ENCODE measurements at regions not wholly inside any gene's neighbourhood (a gene's known extent, or its start where the extent isn't known, plus 50 kb on each side); places are given as distances from the start of the nearest gene placed in this dataset.

DNA sequence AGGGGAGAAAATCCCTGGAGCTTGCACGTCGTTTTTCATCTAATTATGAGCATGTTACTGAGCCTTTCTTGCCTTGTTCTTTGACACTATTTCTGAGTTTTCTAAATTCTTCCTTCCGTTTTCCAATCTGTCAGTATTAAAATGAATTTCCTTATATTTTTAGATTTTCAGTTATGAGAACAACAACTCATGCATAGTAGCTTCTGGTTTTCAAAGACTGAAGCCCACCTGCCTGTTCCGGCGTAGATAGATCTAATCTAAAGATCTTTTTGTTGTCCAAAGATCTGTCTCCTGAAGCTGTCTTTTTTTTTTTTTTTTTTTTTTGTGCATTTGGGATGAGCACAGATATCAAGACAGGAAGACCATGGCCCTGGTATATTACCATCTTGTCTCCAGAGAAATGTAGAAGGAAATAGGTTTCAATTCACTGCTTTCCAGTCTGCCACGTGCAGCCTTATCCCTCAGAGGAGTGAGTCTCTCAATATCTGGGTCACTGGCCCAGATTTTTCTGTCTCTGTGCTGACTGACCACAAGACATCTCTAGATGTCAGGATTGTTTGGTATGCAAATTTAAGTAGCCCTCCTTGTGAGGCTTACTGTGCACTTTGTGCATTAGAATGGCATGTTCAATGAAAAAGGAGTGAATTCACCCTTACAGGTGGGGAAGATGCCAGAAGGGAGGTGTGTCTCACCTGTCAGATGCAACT lies 222.3 kb upstream of the TMC3 start:
- DNase-seq (ENCODE audit: low spot score) = no peak

DNA sequence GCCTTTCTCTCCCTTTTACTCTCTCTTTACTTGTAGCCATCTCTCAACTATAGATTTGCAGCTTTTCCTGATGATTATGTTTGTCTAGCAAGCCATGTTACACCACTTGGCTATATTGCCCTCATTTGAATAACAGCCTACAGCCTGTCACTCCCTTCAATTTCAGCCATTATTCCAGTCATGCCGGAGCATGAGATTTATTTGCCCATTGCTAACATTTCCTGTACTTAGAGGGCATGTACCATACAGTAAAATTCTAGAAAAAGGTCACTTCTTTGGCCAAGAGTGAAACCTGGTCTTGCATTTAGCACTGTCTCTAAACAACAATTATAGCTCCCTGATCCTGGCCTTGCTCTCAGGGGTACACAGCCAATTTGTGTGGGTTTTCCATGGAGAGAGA lies 221.7 kb upstream of the TMC3 start:
- DNase-seq (ENCODE audit: low spot score) = no peak

DNA sequence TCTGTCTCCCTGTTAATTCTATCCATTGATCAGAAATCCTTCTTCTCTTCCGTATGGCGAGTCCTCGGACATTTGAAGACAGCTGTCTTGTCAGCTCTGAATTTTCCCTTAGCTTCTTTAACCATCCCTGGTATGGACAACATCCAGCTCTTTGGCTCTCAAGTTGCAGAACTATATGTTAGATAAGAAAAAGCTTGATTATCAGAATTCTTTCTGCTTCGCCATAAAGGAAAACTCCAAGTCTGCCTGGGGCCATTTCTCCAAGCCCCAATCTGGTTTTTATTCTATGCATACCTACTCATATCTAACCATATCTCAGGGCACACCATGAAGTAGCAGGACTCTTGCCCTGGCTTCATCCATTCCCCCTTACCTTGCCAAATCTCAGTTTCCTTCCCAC lies 215.7 kb upstream of the TMC3 start:
- no peak for DNase-seq (ENCODE audit: low spot score)

DNA sequence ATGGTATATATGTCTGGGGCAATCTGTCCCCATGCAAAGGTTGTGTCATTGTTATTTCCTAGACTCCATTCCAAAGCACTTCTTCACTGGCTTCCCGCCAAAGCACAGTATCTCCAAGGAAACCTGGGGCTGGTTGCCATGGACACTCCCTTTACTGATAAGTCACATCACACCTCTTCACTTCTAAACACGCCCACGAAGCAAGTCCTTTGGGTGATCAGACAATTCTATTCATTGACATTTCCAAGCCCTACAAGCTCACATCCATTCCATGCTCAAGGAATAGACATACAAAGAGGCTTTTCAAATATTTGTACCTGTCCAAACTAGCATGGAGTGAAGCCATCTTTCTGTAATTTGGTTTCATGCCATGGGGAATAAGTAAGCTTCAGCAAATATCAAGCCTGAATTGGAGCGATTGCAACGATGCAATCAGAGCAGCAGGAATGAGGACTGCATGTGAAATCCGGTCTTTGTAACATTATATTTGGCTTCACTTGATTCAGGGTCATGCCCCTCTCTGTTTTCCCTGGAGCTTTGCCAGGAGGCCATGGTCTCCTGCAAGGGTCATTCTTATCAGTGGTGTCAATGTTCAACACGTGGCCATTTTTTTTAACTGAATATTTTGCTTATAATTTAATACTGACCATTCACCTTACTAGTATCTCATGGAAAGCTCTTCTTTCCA lies 201.6 kb upstream of the TMC3 start:
- no peak for DNase-seq (ENCODE audit: low spot score)

DNA sequence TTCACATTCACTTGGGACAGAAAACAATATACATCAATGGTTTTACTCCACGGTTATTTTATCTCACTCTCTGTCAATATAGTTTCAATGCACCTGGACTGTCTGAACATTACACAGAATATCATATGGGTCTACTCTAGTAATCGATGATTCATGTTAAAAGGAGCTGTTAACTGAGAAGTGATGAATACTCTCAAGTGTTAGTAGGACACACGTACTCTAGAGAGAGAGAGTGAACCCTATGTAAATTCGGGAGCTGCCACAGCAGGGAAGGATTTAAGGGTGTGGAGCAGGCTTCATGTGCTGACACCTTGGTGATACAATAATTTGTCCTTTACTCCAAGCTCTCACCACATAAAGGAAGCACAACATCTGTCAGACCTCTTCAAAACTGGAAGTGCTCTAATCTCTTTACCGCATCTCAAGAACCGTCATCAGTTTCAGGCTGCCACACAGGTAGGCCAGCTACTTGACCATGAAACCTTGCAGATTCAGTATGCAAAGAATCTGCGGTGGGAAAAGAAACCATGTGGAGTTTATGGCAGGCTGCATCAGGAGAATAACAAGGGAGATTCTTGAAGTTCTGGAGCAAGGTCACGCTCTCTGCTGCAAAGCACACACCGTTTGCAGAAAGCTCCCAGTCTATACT lies 199.2 kb upstream of the TMC3 start:
- DNase-seq (ENCODE audit: low spot score) = no peak

DNA sequence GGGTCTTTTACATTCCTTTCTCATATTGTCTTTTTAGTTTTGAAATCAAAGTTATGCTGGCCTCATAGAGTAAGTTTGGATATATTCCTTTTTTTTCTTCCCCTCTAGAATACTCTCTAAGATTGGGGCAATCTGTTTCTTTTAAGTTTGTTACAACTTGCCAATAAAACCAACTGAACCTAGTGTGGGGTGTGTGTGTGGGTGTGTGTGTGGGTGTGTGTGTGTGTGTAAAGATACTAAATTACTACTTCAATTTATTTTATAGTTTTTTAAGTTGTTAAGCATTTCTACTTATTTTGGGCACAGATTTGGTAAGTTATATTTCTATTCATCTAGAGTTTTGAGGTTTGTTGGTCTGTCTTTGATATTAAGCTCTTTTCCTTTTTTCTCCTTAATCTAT lies 198.2 kb upstream of the TMC3 start:
- DNase-seq (ENCODE audit: low spot score) = no peak

DNA sequence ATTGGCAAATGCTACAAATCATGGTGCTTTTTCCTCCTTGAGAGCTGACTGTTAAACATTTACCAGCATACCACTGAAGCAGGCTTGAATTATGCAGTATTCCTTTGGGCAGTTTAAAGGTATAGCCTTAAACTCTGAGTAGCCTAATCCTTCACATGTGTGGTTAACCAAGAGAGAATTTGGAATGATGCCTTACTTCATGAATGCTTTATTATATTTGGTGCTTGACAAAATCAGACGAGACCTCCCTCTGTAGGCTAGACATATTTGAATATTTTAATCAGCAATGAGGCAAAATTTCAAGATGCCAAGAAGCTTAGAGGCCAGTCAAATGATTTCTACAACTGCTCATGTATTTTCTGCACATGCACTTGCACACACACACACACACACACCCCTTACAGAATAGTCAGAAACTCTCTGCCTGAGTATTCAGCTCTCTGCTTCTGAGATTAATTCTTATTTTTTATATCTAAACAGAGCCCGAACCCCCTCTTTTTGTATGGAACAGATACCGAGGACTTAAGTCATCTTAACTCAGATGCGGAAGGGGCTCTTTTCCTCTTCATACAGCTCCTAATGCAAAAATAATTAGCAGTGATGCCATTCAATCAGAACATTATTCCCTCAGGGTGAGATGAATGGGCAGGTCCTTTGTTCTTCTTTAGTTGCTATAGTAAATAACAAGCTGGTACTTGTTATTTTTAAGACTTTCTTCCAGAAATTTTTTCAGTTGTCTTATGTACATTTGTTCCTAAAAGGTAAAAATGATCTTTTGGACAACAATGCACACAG lies 195.5 kb upstream of the TMC3 start:
- DNase-seq (ENCODE audit: low spot score) = no peak

DNA sequence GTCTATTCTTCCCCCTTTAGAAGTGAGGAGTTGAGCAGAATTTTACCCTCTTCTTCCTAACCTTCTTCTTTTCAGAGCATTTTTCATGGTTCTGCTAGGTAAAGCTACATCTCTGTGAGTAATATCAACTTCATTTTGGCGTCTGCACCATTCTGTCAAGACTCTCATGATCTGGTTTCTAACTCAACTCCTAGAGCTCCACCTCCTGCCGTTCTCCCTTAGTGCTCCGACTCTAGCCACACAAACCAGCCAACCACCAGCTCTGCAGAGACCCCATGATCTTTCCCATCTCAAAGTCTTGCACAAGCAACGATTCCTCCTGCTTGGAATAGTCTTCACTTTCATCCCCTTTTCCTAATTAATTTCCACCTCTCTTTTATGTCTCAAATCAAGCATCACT lies 193.9 kb upstream of the TMC3 start:
- no peak for DNase-seq (ENCODE audit: low spot score)

DNA sequence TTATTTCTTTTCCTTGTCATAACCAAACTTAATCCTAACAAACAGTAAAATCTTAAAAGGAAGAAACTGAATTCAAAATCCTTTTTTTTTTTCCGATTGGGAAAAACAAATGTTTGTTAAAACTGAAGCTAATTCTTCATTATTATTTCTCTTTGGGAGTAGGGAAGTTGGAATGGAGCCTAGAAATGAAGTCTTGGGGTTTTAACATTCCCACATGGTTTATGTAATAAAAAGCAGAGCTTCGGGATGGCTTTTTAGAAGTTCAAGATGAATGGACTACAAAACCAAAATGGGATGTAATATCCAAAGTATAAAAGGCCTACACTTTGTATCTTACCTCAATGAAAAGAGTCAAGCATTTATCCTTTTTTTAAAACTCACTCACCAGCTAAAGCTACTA lies 189.0 kb upstream of the TMC3 start:
- DNase-seq (ENCODE audit: low spot score) = no peak

DNA sequence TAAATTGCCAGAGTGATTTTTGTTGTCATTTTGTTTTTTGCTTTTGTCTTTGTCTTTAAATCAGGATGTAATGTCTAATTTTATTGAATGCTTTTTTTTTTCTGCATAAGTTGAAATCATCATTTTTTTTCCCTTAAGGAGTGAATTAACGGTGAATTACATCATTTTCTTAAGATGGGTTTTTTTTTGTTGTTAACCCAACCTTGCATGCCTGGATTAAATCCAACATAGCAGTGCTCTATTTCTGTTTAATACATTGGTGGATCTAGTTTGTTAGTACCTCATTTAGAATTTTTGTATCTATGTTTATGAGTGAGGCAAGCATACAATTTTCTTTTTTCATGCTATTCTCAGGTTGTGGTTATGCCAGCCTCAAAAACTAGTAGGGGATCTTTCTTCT lies 186.4 kb upstream of the TMC3 start:
- DNase-seq (ENCODE audit: low spot score) = no peak

DNA sequence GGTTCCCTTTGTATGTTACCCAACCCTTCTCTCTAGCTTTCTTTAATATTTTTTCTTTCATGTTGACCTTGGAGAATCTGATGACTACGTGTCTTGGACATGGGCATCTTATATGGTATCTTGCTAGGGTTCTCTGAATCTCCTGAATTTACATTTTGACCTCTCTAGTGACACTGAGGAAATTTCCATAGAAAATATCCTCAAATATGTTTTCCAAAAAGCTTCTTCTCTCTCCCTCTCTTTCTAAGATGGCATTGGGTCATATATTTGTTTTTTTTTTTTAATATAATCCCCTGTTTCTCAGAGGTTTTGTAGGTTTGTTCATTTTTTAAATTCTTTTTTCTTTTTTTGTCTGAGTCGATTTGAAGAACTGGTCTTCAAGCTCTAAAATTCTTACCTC lies 184.0 kb upstream of the TMC3 start:
- DNase-seq (ENCODE audit: low spot score) = no peak

DNA sequence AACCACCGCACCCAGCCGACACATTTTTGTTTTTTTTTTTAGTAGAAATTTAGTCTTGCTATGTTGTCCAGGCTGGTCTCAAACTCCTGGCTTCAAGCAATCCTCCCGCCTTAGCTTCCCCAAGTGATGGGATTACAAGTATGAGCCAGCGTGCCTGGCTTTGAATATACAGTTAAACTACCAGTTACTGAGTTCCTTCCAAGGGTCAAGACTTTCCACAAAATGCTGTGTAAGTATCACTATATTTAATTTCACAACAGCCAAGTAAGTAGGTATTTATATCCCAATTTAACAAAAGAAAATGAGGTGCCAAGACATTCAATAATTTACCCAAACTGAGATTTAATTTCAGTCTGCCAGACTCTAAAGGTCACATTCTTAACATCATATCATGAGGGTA lies 181.3 kb upstream of the TMC3 start:
- no peak for DNase-seq (ENCODE audit: low spot score)

DNA sequence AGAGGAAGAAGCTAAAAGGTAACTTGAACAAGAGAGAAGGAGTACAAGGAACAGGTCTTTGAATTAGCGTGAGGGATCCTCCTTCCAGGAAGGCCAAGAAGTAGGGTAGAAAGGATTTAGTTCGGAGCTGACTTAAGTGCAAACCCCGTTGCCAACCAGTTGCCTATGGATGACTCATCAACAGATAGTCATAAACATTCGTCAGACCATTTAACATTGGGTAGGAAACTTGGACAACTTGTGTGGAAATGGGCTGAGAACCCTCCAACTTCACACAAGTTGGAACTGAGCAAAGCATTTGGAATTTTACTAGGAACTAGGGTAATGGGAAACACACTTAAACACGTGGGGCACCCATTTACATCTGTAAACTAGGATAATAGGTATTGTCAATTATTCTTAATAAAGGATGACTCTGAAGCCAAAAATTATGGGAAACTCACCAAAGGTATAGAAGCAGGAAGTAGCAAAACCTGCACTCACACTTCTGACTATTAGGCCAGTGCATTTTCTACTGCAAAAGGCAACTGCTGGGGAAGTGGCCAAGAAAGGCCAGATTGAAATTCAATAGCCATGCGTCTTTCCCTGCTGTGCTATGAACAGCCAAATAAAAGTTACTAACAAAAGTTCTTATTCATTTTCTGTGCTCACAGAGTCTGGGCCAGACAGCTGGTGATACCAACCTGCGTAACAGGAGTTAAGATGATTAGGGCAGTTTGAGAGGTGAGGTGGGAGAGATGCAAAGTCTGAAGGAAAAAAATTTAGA lies 174.5 kb upstream of the TMC3 start:
- no peak for DNase-seq (ENCODE audit: low spot score)

DNA sequence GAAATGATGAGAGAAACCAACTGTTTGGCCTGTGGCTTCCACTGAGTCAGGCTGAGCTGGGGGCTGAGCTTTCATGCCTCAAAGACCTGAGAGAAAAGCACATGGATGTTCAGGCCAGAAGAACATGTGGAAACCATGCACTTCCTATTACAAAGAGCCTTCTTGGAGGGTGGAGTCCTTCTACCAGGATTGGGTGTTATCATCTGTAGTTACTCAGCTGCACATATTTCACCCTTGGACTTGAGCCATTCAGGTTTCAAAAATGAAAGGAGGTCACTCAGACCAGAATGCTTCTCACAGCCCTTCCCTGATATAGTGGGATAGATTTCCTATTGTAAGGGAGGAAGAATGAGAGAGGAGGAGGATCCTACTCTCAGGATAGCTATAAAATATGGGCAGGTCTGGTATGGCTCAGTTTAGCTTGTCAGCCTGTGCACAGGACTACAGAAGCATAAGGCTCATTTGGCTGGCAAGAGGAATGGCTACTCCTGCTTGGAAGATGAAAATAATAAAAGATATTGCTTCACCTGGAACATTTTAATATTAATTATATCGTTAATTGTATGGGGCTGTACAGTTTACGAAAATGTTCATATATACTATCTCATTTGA lies 173.6 kb upstream of the TMC3 start:
- no peak for DNase-seq (ENCODE audit: low spot score)

DNA sequence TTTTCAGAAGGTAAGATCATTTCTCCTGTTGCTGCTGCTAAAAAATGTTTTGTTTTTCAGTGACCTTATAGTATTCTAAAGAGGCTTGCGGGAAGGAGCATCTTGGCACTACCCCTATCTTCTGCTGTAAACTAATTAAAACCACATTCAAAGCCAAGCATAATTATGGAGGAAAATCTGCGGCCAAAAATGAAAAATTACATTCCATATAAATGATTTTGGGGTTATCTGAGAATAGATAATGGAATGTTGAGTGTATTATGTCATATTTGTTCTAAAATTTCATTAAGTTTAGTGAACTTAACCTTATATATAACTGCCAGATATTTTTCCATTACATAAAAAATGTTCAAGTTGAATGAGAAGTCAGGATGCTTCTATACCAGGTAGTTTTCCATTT lies 170.4 kb upstream of the TMC3 start:
- DNase-seq (ENCODE audit: low spot score) = no peak

DNA sequence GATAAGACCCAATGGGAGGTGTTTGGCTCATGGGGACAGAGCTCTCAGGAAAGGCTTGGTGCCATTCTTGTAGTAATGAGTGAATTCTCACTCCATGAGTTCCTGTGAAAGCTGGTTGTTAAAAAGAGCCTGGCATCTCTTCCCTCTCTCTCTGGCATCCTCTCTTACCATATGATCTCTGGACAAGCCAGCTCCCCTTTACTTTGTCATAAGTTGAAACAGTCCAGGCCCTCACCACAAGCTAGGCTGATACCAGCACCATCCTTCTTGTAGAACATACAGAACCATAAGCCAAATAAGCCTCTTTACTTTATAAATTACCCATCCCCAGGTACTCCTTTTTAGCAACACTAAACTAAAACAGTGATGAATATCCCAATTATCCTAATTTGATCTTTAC lies 166.9 kb upstream of the TMC3 start:
- no peak for DNase-seq (ENCODE audit: low spot score)

DNA sequence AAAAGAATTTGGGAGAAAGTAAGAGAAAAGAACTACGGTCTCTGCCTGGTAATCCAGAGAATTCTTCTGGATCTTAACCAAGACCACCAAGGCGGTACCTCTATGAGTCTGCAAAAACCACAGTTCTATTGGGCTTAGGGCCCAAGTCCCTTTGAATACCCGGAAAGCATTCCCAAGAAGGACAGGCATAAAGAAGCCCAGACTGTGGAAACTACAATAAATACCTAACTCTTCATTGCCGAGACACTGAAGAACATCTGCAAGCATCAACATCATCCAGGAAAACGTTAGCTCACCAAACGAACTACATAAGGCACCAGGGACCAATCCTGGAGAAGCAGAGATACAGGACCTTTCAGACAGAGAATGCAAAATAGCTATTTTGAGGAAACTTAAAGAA lies 162.3 kb upstream of the TMC3 start:
- no peak for DNase-seq (ENCODE audit: low spot score)

DNA sequence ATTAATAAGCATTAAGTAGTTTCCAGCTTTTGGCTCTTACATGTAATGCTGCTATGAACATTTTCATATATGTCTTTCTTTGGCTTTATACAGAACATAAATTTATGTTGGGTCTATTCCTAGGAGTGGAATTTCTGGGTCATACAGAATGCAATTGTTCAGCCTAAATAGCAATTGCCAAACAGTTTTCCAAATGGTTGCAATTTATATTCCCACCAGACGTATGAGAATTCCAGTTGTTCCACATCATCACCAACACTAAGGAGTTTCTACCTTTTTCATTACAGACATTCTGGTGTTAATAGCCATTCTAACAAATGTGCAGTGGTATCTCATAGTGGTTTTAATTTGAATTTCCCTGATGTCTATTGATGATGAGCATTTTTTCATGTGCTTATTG lies 160.1 kb upstream of the TMC3 start:
- DNase-seq (ENCODE audit: low spot score) = no peak

DNA sequence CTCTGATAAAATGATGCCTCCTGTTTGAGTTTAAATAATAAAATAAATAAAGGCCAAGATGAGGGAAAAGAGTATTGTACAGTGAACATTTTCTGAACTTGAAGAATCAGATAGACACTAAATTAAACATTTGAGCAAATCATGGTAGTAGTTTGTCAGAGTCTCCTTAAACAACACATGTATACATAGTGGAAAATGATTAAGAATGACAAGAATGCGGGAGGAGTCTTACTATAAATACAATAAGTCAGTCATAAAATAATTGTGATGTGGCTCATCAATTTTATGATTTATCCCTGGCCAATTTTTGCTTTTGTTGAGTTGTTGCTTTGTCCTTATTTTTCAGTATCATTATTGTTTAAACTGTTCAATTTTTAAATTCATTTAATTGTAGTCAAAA lies 158.0 kb upstream of the TMC3 start:
- DNase-seq (ENCODE audit: low spot score) = no peak

DNA sequence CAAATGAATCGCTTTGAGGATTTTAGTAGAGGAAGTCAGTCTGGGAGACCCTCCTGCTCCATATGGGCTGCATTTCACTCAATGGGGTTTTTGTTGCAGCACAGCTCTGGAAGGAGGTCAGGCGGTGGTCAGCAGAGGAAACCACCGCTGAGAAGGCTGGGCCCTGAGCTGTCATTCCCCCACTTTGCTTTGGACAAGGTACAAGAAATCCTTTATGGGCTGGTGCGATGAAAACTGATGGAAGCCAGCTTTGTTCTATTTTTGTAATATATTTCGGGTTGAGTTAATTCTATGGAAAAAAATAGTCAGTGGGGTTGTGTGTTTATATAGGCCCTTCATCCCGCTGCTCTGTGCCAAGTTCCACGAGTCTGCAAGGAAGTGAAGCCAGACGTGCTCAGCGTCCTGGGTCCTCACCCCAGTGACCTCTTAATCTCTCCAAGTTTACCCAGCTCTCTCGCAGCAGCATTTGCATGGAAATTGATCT lies 157.1 kb upstream of the TMC3 start:
- DNase-seq (ENCODE audit: low spot score) = no peak

DNA sequence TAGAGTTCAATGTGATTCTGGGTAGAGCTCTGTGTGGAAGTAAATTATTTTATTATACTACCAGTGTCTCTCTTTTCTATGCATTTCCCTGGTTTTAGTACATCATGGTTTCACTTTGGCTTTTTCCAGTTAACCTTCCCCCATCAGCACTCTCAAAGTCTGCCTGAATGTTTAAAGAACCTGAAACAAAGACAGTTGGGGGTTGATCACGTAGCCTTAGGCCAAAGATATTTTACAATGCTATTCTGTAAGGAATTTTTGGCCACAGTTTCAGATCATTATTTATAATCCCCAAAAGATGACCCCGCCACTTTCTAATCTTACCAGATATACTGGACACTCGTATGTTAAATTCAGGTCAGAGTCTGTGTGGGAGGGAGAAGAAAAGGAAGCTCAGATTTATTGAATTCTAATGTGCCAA lies 156.3 kb upstream of the TMC3 start:
- DNase-seq (ENCODE audit: low spot score) = no peak
